ENCODE measurements at regions not wholly inside any gene's neighbourhood (a gene's known extent, or its start where the extent isn't known, plus 50 kb on each side); places are given as distances from the start of the nearest gene placed in this dataset.

DNA sequence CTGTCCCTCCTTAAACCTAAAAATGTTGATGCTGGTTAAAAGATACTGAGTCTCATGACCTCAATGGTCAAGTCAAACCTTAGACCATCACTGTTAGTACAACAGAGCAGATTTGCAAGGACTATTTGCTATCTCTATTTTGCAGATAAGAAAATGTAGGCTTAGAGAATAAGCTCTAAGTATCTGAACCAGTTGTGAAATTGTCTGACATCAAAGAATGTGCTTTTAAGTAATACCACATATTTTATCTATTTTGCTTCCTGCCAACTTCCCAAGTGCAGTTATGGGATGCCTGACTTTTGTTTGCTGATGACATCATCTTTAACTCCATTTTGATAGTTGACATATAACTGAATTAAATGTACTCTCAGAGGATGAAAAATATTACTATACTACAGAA is 83.6 kb upstream of the TMEM106B start:
- no peak for DNase-seq (ENCODE audit: low read depth in 2 of 2)

DNA sequence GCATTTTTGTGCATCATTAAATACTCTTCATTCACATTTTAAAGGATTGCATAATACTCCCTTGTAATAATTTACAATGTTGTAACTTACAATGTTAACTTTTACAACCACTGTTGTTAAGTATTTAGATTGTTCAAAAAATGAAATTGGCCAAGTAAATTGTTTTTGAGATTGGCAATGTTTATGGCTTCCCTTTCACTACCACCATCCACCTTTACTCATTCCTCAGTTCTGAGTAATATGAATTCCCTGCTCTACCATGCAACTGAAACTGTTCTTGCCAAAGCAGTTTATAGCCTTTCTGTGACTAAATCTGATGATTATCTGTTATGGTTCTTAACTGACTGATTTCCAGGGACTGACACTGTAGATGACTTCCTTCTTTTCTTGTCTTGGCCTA is 80.5 kb upstream of the TMEM106B start:
- no peak for DNase-seq (ENCODE audit: low read depth in 2 of 2)

DNA sequence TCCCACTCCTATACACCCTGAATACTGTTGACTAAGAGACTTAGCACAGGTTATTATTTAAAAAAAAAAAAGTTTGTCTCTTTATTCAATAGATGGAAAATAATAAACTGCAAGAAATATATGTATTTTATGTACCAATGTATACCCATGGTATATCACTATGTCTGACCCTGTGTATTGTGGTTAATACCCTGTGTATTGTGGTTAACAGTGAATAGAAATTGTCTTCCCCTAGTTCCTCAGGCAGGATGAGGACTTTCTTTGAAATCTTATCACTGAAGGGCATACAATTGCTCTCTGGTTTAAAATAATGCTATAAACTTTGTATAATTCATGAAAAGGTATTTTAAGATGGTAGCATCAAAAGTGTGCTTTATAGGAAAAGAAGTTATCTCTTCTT is 80.0 kb upstream of the TMEM106B start:
- no peak for DNase-seq (ENCODE audit: low read depth in 2 of 2)

DNA sequence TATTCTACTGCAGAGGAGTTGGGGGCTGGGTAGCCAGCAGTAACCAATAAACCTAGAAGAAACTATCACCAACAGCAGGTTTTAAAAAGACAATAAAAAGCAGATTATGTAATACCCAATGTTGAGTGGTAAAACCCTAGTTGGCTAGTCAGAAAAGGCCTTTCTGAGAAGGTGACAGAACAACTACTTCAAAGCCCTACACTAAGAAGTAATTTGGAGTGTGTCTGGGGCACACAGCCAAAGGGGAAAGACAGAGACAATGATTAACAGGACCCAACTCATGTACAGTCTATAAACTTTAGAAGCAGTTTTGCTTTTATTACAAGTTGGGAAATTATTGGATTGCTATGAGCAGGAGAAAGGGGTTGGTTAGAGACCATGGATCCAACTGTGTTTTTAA is 77.2 kb upstream of the TMEM106B start:
- DNase-seq (ENCODE audit: low read depth in 2 of 2), result no peak

DNA sequence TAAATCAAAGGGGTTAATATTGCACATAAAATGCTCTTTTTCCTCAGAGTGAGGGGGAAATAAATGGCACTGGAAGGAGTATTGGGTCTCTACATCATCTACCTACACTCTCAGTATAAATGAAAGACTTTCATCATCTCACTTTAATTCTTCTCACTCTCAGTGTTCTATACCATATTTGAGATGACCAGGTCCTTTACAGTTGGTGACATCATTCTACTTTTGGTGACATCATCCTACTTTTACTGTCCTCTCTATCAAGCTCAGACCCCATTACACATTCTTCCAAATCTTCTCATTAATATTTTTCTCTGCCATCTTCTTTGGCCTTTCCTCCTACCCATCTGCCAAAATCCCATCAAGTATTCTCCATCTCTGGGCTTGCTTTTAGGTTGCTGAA is 74.6 kb upstream of the TMEM106B start:
- DNase-seq (ENCODE audit: low read depth in 2 of 2), result no peak

DNA sequence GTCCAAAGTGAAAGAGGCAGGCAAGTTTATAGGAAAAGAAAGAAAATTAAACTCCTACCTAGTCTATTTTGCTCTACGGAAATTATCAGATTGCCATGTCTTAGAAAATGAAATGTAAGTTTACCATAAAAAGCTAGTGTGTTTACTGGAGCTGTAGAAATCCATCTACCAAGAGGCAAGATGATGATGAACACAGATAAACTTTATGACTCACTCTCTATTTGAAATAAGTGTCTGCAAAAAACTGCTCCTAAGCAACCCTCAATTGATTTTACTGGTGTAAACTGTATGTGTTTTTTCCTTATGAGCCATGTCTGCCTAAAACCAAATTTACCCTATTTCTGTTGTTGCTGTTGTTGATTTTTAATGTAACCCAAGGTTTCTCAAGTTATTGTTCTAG is 73.8 kb upstream of the TMEM106B start:
- no peak for DNase-seq (ENCODE audit: low read depth in 2 of 2)

DNA sequence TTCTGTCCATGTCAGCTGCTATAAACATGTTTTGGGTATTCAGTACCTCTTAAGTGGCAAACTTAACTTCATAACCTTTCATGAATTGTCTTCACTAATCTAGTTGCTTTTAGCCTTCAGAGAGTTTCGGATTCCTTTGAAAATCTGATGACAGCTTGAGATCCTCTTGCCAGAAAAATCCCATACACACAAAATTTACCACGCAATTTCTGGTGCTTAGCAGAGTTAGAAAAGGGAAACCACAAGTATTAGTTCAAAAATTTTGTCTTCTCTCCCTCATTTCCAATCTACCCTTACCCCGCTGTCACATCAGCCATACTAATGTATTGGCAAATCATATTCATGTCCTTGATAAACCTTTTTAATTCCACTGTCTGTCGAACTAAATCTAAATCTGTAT is 72.7 kb upstream of the TMEM106B start:
- no peak for DNase-seq (ENCODE audit: low read depth in 2 of 2)

DNA sequence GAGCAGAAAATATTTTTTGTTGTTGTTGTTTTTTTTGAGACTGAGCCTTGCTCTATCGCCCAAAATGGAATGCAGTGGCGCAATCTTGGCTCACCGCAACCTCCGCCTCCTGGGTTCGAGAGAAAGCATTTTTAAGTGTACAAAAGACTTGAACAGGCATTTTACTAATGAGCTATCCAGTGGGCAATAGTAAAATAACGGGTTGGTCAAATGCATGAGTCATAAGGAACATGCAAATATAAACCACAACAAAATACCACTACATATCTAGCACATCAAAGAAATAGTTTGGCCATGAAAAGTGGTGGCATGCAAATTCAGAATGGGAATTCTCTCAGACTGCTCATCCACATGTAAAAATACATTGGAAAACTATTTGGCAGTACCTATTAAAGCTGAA is 71.7 kb upstream of the TMEM106B start:
- DNase-seq (ENCODE audit: low read depth in 2 of 2), result no peak

DNA sequence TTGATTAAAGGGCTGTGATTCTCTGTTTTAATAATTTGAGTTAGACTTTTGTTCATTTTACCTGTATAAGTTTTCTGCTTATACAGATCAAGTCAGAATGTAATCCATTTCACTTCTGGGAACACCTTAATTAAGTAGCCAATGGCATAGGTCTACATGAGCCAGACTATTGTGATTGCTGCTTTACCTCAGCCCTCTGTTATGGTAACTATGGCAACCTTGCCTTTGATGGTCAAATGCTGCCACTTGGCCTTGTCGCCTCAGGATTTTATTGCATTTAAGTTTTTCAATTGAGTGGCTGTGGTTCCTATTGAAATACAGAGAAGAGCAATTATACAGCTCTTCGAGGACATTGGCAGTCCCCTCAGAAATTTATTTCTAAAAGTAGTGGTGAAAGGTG is 64.3 kb upstream of the TMEM106B start:
- DNase-seq (ENCODE audit: low read depth in 2 of 2), result no peak

DNA sequence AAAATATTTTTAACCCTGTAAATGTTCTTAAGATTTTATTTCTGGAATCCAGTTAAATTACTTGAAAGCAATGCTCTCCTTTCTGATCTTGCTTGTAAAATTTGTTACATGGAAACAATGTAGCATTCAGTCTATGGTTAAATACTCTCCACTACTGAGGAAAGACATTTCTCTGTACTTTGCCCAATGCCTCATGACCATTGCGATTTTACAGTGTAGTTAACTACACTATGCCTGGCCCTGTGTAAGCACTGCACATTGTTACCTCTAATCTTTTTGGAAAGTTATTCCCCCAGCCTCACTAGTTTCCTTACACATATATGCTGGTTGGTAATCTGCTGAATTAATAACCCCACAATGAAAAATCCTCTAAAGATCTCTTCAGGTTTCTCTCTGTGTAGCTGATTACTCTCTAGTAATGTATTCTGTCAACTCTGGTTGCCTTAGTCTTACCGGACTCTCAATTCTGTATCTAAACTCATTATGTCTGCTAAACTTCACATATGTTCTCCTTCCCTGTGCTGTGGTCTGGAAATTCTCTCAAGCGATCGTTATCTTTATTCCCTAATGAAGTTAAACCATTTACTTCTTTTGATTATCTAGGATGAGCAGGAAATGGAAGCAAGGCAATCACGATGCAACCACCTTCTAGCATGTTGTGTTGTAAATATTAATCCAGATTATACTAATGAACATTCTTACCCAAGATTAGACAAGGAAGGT is 58.7 kb upstream of the TMEM106B start:
- no peak for DNase-seq (ENCODE audit: low read depth in 2 of 2)

DNA sequence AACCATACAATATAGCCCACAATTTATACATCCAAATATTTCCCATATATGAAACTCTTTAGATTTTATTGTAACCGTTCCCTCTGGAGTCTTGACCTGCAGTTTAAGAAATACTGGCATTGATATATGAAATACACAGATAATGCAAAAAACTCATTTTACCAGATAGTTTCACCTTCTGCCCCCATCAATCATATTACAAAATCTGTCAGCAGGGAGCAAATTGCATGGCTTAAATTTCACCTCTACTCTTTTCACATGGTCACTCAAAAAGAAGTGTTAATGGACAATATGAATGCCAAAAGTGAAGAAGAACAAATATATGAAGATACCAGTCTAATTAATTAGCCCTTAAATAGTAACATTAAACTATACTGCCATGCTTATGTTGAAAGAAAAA is 57.0 kb upstream of the TMEM106B start:
- no peak for DNase-seq (ENCODE audit: low read depth in 2 of 2)

DNA sequence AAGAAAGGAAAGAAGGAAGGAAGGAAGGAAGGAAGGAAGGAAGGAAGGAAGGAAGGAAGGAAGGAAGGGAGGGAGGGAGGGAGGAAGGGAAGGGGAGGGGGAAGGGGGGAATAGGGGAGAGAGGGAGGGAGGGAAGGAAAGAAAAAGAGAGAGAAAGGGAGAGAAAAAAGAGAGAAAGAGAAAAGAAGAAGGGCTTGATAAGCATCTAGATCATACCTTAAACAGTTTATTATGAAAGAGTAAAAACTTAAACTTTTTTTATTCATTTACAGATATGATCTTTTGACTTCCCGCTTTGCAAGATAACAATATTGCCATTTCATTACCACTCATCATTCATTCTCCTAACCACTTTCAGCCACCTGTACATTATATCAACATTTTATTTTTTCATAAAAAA is 53.6 kb upstream of the TMEM106B start:
- DNase-seq (ENCODE audit: low read depth in 2 of 2), result no peak

DNA sequence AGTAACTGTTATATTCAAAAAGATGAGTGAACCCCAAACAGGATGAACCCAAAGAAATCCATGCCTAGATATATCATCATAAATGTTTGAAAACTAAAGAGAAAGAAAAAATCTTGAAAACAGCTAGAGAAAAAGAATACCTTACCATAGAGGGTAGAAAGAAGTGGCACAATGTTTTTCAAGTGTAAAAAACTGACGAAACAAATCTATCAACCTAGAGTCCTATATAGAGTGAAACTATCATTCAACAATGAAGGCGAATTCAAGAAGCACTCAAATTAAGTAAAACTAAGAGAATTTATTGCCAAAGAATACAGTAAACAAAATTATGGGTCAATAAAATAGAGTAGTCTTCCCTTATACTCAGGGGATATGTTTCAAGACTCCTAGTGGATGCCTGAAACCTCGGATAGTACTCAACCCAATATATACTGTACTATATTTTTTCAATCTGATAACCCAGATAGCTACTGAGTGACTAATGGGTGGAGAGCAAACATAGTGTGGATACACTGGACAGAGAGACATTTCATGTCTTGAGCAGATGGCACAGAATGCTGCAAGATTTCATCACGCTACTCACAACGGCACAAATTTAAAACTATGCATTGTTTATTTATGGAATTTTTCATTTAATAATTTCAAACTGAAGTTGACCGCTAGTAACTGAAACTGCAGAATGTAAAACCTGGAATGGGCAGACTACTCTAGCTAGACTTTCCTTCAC is 52.6 kb upstream of the TMEM106B start:
- no peak for DNase-seq (ENCODE audit: low read depth in 2 of 2)

DNA sequence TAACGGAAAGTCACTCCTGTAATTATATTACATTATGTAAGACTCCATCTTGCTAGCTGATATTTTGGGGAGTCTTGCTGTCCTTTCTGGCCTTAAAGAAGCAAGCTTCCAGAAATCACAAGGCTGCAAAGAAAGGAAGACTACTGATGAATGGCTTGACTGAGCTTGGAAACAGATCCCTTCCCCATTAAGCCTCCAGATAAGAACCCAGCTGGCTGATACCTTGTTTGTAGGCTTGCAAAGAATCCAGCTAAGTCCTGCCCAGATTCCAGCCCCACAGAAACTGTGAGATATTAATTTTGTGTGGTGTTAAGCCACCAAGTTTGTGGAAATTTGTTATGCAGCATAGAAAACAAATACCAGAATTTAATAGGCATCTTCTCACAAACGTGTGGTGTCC is 49.9 kb upstream of the TMEM106B start:
- DNase-seq (ENCODE audit: low read depth in 2 of 2), result no peak
